GM12874 (cell line): ENCODE measurements at regions not wholly inside any gene's neighbourhood (a gene's known extent, or its start where the extent isn't known, plus 50 kb on each side); places are given as distances from the start of the nearest gene placed in this dataset.

ENCODE experiments used
- CTCF ChIP-seq: IDR thresholded peaks from 2 replicates; pipeline ENCODE4 v1.5.1; 2011; ENCODE audit warnings: low read depth, mild to moderate bottlenecking, control low read depth, low read length, moderate library complexity; ENCODE audit not compliant: insufficient read depth

- TF ChIP-seq CTCF: no peak
Measured at GRCh38 chr5:96278981-96279380, 154.1 kb downstream of the PCSK1 start.

- TF ChIP-seq CTCF: no peak
Measured at GRCh38 chr5:96275051-96275450, 158.0 kb downstream of the PCSK1 start.

GRCh38 chr5:96265487-96265886, 167.6 kb downstream of the PCSK1 start:
- no peak for TF ChIP-seq CTCF

- TF ChIP-seq CTCF: no peak
Measured at GRCh38 chr5:96264047-96264446, 169.0 kb downstream of the PCSK1 start.

- TF ChIP-seq CTCF: no peak
Measured at GRCh38 chr5:96262105-96262504, 170.9 kb downstream of the PCSK1 start.

GRCh38 chr5:96260009-96260408, 173.0 kb downstream of the PCSK1 start:
- no peak for TF ChIP-seq CTCF

GRCh38 chr5:96259151-96259772, 173.8 kb downstream of the PCSK1 start:
- no peak for TF ChIP-seq CTCF
